ENCODE measurements at regions not wholly inside any gene's neighbourhood (a gene's known extent, or its start where the extent isn't known, plus 50 kb on each side); places are given as distances from the start of the nearest gene placed in this dataset.

DNA sequence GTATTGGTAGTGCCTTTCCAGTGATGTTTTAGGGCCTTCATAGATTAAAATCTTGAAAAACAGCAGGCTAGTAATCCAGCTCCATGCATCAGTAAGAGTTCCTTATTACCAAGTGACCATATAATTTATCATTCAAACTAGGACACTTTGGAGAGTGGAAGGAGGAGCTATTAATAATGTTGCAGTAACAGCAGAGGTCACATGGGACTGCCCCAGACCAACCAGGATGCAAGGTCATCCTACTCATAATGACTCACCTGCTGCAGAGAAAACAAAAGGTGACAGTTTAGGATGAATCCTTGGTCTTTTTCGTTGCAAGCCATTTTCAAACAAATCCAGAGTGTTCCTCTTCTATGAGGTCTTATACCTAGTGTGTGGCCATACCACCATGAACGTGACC is 187.4 kb downstream of the NUF2 start:
- ChIA-PET CTCF (no interaction called here), POLR2A (no interaction called here)
- no peaks in the 10 kb centered on the region for H3K4me1 Mint-ChIP-seq (ENCODE audit: low read depth)
- no peak for ATAC-seq (ENCODE audit: poor library complexity)
- intact Hi-C loops (cut with DNase I, micrococcal nuclease) = no loop called here
- no peaks in the 10 kb centered on the region for H3K36me3 Mint-ChIP-seq (ENCODE audit: low read depth)
- no peaks in the 10 kb centered on the region for H3K27me3 ChIP-seq (ENCODE audit: control insufficient read depth in 1 of 2, insufficient read depth in 2 of 2, low read length in 2 of 2)
- H3K4me3 ChIP-seq (ENCODE audit: low read length) = no peak overlapping the region
- DNase-seq = no peak
- no peaks in the 10 kb centered on the region for H3K4me1 ChIP-seq (ENCODE audit: insufficient read depth, low read length)
- no peaks in the 10 kb centered on the region for H3K9me3 Mint-ChIP-seq
- no peaks in the 10 kb centered on the region for H3K36me3 ChIP-seq (ENCODE audit: insufficient read depth, low read length)
- no peak overlapping the region for H3K4me3 Mint-ChIP-seq
- TF ChIP-seq, protein P1, sequence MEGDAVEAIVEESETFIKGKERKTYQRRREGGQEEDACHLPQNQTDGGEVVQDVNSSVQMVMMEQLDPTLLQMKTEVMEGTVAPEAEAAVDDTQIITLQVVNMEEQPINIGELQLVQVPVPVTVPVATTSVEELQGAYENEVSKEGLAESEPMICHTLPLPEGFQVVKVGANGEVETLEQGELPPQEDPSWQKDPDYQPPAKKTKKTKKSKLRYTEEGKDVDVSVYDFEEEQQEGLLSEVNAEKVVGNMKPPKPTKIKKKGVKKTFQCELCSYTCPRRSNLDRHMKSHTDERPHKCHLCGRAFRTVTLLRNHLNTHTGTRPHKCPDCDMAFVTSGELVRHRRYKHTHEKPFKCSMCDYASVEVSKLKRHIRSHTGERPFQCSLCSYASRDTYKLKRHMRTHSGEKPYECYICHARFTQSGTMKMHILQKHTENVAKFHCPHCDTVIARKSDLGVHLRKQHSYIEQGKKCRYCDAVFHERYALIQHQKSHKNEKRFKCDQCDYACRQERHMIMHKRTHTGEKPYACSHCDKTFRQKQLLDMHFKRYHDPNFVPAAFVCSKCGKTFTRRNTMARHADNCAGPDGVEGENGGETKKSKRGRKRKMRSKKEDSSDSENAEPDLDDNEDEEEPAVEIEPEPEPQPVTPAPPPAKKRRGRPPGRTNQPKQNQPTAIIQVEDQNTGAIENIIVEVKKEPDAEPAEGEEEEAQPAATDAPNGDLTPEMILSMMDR (IDR thresholded peaks at IDR 0.05) = no peak
- peaks cover 0 to 6% of the 10 kb centered on the region in 2 experiments for H3K9me3 ChIP-seq (ENCODE audit: control insufficient read depth in 1 of 2, insufficient read depth in 1 of 2, low read length in 2 of 2)
- H3K27ac Mint-ChIP-seq = no peak overlapping the region
- no peak overlapping the region for H3K27ac ChIP-seq (ENCODE audit: low read depth in 1 of 2, low read length in 2 of 2)
- H3K27me3 Mint-ChIP-seq = no peaks in the 10 kb centered on the region

DNA sequence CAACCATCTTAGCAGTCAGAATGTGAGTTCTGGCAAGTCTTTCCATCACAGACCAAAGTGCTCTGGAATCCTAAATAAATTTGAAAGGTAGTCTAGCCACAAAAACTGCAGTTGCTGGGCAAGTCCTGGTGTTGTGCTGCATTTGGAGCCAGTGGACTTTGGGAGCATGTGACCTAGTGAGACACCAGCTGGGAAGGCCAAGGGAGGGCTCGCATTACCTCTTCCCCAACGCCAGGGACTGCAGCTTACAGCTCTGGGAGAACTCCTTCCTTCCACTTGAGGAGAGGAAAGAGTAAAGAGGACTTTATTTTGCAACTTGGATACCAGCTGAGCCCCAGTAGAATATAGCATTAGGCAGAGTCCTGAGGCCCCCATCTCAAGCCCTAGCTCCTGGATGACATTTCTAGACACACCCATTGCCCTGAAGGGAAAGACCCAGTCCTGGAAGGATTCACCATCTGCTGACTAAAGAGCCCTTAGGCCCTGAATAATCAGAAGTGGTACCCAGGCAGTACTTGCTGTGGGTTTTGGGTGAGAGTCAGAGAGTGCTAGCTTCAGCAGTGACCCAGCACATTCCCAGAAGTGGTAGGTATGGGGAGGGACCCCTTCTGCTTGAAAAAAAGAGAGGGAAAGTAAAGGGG is 190.7 kb downstream of the NUF2 start:
- Histone ChIP-seq H3K27ac (ENCODE audit: low read depth in 1 of 2, low read length in 2 of 2) (no peak overlapping the region), H3K4me1 (ENCODE audit: insufficient read depth, low read length) (no peaks in the 10 kb centered on the region), H3K9me3 (ENCODE audit: control insufficient read depth in 1 of 2, insufficient read depth in 1 of 2, low read length in 2 of 2) (peaks cover 0 to 6% of the 10 kb centered on the region in 2 experiments), H3K27me3 (ENCODE audit: control insufficient read depth in 1 of 2, insufficient read depth in 2 of 2, low read length in 2 of 2) (no peaks in the 10 kb centered on the region), H3K4me3 (ENCODE audit: low read length) (no peak overlapping the region), H3K36me3 (ENCODE audit: insufficient read depth, low read length) (no peaks in the 10 kb centered on the region)
- POLR2A ChIA-PET = no interaction called here
- H3K4me1 Mint-ChIP-seq (ENCODE audit: low read depth) = no peaks in the 10 kb centered on the region
- no peaks in the 10 kb centered on the region for H3K9me3 Mint-ChIP-seq
- CTCF ChIA-PET = no interaction called here
- TF ChIP-seq, protein P1 (IDR thresholded peaks at IDR 0.05) = no peak
- ATAC-seq (ENCODE audit: poor library complexity) (no peak), DNase-seq (no peak)
- H3K36me3 Mint-ChIP-seq (ENCODE audit: low read depth) = no peaks in the 10 kb centered on the region
- no peak overlapping the region for H3K27ac Mint-ChIP-seq
- no peaks in the 10 kb centered on the region for H3K27me3 Mint-ChIP-seq
- no peak overlapping the region for H3K4me3 Mint-ChIP-seq
- intact Hi-C loops (cut with DNase I, micrococcal nuclease) = no loop called here

DNA sequence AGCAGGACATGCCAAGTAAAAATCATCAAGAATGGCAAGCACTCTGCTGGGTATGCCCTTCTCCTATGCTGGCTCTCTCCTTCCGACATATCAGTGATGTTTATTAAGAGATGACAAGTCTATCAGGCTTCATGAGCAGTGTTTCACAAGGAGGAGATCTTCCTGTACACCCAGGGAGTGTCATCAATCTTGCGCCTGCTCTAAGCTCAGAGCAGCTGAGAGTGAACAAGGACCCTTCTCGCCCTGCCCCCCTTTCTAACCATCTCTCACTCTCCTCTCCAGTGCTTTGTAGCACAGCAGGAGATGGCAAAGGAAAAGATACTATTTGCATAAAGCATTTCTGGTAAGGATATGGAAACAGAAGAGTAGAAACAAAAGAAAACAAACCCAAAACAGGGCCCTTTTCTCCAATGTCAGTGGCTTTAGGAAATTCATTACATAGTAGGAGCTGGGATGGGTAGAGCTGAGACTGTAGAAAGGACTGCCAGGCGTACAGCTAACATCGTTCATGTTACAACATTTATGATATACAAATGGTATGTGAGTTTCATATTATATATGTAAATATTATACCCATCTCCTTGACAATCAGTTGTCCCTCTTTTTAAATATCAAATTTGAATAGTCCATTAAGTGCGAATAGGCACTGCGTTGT is 201.7 kb downstream of the NUF2 start:
- Histone ChIP-seq H3K36me3 (ENCODE audit: insufficient read depth, low read length) (no peaks in the 10 kb centered on the region), H3K27me3 (ENCODE audit: control insufficient read depth in 1 of 2, insufficient read depth in 2 of 2, low read length in 2 of 2) (no peaks in the 10 kb centered on the region), H3K4me1 (ENCODE audit: insufficient read depth, low read length) (no peaks in the 10 kb centered on the region), H3K27ac (ENCODE audit: low read depth in 1 of 2, low read length in 2 of 2) (no peak overlapping the region), H3K4me3 (ENCODE audit: low read length) (no peak overlapping the region), H3K9me3 (ENCODE audit: control insufficient read depth in 1 of 2, insufficient read depth in 1 of 2, low read length in 2 of 2) (peaks cover 4% of the 10 kb centered on the region in 2 experiments)
- Mint-ChIP-seq H3K4me1 (ENCODE audit: low read depth) (no peaks in the 10 kb centered on the region), H3K36me3 (ENCODE audit: low read depth) (no peaks in the 10 kb centered on the region), H3K27ac (no peak overlapping the region), H3K27me3 (no peaks in the 10 kb centered on the region), H3K9me3 (peaks cover 5% of the 10 kb centered on the region), H3K4me3 (no peak overlapping the region)
- POLR2A ChIA-PET = no interaction called here
- TF ChIP-seq, protein P1 (IDR thresholded peaks at IDR 0.05) = no peak
- no peak for DNase-seq
- no peak for ATAC-seq (ENCODE audit: poor library complexity)
- intact Hi-C loops (cut with DNase I, micrococcal nuclease) = no loop called here
- CTCF ChIA-PET = no interaction called here
